Stimulated activated CD8-positive, alpha-beta memory T cell treated with anti-CD3 and anti-CD28 coated beads, Interleukin-4, amount 100 ng/mL, for 1 hour (primary cell): ENCODE measurements at regions not wholly inside any gene's neighbourhood (a gene's known extent, or its start where the extent isn't known, plus 50 kb on each side); places are given as distances from the start of the nearest gene placed in this dataset.

Source experiments
- DNase-seq, 2 donors: peaks; one replicate each; pipeline ENCODE4 v3.0.0-alpha.2; 2020; ENCODE audit warnings: low read depth in 2 of 2, low spot score in 1 of 2

- DNase-seq = no peak
These were observed 1418.5 kb downstream of the EFNB2 start for GRCh38 chr13:105116966-105117365.

- no peak for DNase-seq
These were observed 1422.9 kb downstream of the EFNB2 start for GRCh38 chr13:105112561-105112960.

DNA sequence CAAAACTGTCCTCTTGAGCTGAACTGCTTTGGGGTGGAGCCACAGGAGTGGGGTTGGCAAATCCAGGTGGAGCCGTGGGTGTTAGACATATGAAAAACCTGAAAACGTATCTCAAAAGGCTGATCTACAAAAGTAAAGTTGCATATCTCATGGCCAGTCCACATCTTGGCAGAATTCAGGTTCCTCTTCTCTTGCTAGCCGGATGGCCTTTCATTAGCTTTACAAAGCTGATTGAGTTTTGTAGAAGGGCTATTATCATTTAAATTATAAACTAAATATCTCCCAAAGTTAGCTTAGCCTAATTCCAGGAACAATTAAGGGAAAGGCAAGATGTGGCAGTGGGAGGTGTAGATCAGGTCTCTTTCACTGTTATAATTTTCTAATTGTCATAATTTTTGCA, 1427.7 kb downstream of the EFNB2 start:
- DNase-seq = no peak

DNA sequence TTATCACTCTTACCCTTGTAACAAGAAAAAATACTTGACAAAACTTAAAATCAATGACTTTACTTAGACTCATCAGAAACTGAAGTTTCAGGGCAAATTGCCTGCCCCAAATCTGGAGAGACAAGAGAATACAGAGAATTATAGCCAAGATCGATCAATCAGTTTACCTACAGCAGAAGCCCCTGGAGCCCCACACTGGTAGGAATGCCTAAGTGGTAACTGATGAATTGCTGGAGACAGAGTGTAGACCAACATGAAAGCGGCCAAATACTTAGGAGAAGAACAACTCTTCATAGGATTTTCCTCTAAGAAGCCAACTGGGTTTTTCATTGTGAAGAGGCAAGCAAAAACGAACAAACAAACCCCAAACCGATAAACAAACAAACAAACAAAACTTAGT, 1430.0 kb downstream of the EFNB2 start:
- DNase-seq = no peak

DNA sequence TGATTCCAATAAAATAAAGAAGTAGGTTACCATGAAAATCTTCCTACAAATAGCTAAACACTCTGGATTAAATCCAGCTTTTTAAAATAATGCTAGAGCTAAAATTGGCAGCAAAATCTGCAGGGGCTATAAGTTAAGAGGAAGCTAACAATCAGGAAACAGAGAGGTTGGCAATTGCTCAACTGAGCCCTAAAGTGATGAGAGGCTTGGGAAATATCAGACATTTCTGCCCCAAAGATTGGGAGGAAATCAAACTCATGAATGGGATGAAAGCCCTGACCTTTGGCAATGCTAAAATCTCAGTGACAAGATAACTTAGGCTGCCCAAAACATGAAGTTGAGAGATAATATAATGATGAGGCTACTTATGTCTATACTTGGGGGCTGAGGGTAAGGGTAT, 1437.9 kb downstream of the EFNB2 start:
- no peak for DNase-seq

DNA sequence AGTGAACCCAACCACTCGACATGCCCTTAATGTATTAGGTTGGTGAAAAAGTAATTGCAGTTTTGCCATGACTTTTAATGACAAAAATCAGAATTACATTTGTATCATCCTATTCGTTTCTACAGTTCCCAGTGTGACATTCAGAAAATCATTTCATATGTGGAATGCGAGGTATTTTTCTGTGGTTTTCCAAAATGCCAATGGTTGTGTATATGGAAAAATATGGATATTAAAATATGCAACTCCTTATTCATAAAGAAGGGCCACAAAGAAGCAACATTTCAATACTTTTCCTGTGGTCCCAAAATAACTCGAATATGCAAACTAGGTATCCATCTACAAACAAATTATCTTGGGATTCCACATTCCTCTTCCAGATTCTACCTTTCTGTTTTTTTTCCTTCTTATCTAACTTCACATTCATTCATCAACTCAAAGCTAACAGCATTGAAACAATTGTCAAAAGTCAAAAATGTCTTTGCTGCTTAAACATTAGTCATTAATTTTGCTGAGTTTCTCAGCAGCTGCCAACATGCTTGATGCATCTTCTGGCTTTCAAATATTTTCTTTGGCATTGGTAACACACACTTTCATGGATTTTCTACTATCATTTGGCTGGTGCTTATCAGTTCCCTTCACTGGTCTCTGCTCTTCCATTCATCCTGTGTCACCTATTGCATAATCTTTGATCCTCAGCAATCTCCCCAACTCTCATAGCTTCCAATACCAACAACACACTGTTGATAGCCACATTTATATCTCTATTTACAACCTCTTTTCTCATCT, 1445.4 kb downstream of the EFNB2 start:
- DNase-seq = no peak

GRCh38 chr13:105087945-105088344, 1447.5 kb downstream of the EFNB2 start:
- no peak for DNase-seq

DNA sequence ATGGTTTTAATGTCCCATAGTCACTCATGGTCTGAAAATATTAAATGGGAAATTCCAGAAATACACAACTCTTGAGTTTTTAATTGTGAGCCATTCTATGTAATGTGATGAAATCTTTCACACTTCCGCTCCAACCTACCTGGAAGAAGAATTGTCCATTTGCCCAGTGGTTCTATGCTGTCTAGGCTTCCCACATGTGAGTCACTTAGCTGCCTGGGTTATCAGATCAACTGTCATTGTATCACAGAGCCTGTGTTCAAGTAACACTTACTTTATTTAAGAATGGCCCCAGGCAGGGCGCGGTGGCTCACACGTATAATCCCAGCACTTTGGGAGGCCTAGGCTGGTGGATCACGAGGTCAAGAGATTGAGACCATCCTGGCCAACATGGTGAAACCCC, 1450.5 kb downstream of the EFNB2 start:
- DNase-seq = no peak

DNA sequence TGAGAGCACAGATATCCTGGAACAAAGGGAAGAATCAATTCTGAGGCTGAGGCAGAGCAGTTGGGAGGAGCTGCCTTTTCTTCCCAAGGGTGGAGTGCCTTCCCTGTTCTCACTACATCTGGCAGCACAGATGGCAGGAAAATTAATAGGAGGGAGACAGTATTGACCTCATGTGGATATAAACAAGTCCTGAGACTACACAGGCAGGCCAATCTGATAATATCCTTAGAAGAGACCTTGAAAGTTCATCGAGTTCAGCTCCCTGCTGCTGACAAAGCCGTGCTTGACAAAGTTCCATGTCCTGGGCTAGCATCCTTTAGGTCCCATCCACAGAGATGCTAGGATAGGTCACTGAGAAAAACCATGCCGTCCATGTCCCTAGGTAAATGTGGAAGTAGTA, 1451.5 kb downstream of the EFNB2 start:
- no peak for DNase-seq

- DNase-seq = no peak
These were observed 1460.7 kb downstream of the EFNB2 start for GRCh38 chr13:105074755-105075154.

GRCh38 chr13:105073041-105073440, 1462.4 kb downstream of the EFNB2 start:
- DNase-seq = no peak

DNA sequence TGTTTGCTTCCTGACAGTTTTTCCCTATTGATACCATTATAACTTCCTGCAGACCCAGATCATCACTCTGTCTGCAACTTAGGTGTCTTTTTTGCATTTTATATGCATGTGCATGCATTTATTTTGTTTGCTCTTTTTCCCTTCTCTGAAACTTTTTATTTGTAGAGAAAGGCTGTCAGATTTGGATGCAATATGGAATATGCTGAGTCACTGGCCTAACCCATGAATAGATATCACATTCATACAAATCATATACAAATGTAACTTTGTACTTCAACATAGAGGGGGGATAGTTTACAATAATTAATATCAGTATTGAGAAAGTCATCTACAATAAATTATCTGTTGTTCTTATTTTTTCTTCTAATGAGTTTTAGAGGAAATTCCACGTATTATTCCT, 1465.0 kb downstream of the EFNB2 start:
- DNase-seq = no peak

DNA sequence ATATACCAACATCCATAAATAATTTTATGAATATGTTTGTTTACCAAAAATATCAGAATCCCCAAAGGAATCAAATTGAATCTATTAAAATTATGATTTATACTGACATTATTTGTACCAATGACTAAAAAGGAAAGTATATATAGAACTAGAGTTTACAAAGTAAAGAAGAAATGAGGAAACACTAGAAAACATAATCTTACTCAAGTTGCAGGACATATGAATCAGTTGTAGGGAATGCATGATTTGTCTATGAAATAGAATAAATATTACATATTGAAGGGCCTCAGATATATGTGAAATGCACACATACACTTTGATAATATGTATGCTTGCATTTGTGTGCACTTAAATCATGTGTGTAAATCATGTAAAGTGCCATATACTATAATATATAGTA, 1466.4 kb downstream of the EFNB2 start:
- DNase-seq = no peak

GRCh38 chr13:105063676-105064075, 1471.8 kb downstream of the EFNB2 start:
- DNase-seq = no peak

DNA sequence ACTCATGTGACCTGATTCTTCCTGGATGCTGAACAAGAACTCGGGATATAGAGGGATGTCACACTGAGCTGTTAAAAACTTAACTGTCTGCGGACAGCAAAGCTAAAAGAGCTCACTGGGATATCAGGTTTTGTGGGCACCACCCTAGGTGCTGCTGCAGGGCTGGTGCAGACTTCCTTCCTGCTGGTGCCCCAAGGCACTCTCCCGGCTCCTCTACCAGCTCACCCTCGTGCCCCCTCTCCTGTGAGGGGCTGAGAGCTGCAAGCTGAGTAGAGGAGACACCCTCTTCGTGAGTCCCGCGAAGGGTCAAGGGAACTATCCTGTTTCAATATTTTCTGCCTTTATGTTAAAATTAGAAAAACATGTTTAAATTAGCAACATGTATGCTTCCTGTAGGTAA, 1475.7 kb downstream of the EFNB2 start:
- DNase-seq = no peak

GRCh38 chr13:105058517-105058916, 1476.9 kb downstream of the EFNB2 start:
- no peak for DNase-seq

- no peak for DNase-seq
These were observed 1482.8 kb downstream of the EFNB2 start for GRCh38 chr13:105052711-105053110.

DNA sequence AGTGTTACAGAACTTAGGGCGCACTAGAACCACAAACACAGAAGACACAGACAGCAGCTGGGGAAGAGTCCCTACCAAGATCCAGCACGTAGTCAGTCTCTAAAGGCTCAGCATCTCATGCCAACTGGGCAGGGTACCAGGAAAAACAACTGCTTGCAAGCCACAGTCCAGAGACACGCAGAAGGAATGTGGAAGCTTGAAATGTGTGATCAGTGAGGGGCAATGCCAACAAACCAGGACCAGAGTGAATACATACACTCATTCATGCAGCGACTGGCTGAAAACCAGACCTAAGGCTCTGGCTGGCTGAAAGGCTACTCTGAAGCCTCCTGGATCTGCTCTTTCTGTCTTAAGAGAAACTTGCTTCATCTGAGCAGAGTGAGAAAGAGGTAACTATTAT, 1484.8 kb downstream of the EFNB2 start:
- no peak for DNase-seq

DNA sequence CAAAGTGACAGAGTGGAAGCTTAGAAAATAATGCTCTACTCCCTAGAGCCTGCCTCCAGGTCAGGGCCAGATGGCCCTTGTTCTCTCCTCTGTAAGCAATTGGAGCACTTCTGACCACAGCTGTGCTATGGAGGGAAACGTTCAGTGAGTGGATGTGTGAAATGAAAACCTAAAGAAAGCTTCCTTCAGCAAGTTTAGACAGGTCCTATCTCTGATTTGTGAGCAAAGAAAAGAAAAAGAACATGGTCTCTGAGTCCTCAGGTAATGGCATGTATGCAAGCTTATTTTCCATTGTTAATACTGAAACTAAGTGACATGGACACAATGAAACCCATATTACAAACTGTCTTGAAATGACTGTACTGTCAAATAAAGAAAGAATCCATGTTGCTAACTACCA, 1486.8 kb downstream of the EFNB2 start:
- DNase-seq = no peak

GRCh38 chr13:105047676-105048295, 1487.7 kb downstream of the EFNB2 start:
- no peak for DNase-seq

DNA sequence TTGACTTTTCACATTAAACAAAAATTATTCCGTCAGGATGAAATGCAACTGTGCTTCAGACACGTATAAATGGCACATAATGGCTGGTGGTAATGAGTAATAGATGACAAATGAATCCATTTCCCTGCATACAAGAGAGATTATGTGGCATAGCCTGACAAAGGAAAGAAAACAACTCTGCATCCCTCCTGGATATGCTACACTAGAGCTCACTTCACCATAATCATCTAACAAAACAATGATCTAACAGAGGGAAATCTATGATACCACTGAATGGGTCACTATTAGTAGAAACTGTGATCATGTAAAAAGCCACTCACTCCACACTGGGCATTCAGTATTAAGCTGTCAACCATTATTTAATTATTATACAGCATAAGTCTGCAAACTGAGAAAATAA, 1498.4 kb downstream of the EFNB2 start:
- no peak for DNase-seq

DNA sequence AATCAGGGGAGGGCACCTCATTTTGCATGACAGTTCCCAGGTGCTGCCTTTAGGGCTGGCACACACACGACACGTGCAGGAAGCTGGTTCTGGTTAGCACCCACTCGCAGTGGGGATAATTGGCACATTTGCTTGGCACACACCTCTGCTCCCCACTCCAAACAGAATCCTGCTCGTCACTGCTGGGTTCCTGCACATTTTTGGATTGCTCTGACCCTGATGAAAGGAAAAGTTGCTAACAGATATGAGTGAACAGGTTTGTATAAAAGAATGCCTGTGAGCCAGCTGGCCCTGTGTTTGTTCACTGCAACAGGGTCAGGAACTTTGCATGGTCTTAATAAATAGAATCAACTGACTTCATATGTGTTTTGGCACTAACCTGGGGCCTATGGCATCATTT, 1500.4 kb downstream of the EFNB2 start:
- DNase-seq = no peak

DNA sequence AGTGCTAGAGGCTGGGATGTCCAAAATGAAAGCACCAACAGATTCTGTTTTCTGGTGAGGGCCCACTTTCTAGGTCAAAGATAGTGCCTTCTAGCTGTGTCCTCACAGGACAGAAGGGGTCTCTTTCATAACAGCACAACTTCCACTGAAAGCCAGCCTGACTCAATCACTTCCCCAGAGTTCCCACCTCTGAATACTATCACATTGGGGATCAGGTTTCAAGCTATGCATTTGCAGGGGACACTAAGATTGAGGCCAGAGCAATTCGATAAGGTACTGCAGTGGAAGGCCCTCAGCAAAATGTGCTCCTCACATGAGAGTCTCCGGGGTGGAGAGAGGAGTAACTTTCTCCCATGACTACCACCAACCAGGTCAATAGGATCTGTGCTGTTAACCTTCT, 1501.5 kb downstream of the EFNB2 start:
- no peak for DNase-seq
